Activated CD4-positive, CD25-positive, alpha-beta regulatory T cell treated with anti-CD3 and anti-CD28 coated beads, Interleukin-2, amount 50 U/mL, for 24 hours (primary cell): ENCODE measurements at regions not wholly inside any gene's neighbourhood (a gene's known extent, or its start where the extent isn't known, plus 50 kb on each side); places are given as distances from the start of the nearest gene placed in this dataset.

Source experiments
- ATAC-seq, 2 donors: fragments of 150-1000 bp; cut with Tn5 transposase; one replicate each; pipeline ENCODE4 v1.10.0; 2021; ENCODE audit warnings: mild to moderate bottlenecking in 1 of 2, moderate library complexity in 1 of 2

DNA sequence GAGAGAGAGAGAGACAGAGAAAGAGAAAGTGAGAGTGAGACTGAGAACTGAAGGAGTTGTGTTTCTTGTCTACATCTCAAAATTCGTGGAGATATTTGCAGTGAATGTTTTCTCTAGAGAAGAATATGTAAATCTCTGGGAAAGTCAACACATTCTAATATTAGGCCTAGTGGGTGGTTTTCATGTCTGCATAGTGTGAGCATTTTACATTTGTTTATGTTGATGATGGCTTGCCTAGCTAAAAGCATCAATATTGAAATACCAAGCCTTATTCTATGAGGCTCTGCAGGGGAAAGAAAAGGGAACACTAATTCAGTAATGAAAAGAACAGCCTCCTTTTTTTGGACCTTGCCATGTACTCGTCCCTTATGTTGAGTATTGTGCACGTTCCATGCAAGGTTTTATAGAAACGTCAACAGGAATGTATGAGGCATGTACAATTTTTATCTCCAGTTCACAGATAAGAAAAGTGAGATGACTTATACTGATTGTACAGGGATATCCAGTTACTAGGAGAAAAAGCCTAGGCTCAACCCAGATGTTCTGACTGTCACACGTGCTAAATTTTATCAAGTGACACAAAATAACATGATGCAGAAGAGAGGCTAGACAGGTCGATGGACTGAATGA is 1288.9 kb upstream of the SLC10A2 start:
- no peak for ATAC-seq

DNA sequence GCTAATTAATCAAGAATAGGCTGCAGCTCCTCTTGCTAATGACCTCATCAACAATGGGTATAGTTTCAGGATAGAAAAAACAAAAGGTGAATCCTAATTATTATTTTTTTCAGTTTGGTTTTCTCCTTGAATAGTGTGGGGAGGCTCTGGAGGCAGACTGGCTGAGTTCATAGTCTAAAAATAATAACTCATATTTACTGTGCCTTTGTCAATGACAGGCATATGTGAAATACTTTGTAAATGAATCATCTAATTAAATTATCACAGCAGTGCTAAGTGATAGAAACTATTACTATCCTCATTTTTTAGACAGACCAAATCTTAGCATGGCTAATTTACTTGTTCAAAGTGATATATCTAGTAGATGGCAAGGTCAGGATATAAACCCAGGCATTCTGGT is 1261.0 kb upstream of the SLC10A2 start:
- ATAC-seq: no peak

DNA sequence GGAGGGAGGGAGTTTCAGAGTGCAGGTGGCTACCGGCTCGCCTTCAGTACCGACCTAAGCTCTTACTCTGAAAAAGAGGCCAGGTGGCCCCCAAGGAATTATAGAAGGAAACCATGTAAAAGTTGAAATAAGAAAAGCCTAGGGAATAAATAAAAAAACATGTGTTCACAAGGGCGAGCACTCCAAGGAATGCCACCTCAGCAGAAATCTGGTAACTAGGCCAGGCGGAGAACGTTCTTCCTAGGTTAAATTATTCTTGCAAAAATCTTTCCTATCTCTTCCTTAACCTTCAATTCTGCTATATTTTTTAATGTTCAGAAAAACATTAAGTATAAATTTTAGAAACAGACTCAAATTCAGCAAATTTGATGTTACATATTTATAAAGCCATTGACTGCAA is 1260.3 kb upstream of the SLC10A2 start:
- no peak for ATAC-seq

DNA sequence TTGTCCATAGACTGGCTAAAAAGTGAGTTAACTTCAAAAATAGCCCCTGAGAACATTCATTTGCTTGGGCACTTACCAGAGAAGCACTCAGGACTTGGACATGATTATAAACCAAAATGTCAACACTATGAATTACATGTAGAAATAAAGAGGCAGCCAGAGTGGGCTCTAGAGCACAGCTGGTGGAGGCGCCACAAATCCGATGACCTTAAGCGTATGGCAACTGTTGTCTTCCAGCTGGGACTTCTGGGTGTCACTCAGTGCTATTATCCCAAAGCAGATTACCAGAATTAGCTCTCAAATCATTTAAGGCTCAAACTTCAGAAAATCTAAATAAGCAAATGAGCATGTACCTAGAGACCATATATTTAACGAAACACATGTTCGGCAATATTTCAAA is 1255.5 kb upstream of the SLC10A2 start:
- ATAC-seq: no peak

DNA sequence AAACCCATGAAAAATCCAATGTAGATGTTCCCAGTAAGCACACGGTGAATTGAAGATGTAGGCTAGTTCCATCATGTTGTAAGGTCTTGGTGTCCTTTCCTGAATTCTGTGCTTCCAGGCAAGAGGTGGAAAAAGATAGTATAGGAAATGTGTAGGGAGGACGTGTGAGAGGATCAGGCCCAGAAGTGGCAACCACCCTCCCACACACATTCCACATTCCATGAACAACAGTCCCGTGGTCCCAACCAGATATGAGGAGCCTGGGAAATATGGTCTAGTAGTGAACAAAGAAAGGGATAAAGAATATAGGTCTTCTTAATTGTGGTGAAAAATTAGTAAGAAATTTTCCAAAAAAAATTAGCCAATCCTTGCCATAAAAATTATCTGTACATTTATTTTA is 1254.2 kb upstream of the SLC10A2 start:
- no peak for ATAC-seq

DNA sequence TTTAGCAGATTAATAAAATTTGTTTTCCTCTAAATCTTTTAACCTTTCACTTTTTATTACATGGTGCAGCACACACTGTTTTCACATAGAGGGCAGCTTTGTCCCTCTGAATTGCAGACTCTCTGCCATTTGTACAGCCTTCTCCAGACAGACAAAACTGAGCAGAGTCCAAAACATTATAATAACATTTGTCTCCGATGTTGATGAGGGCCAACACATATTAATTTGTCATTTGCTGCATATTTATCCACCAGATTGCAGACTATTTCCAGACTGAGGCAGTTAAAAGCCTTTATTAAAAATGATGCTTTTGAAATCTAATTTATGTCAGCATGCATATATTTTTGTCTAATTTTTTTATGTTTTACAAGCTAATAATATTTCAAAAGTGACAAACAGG is 1251.9 kb upstream of the SLC10A2 start:
- ATAC-seq: no peak

DNA sequence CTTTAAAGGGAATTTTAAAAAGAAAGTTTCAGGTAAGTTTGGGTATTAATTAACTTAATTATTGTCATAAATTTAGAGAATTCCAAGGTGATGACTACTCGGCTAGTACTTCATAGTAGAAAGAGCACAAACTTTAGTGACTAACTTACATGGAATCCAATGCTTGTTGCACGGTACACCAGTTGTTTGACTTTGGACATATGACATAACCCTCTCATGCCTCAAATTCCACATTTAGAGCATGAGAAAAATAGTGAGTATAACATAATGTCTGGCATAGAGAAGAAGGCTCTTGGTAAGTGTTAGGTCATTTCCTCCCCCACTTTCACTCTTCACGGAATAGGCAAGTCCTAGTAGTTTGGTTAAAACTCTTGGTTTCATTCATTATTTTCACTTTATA is 1249.4 kb upstream of the SLC10A2 start:
- no peak for ATAC-seq

DNA sequence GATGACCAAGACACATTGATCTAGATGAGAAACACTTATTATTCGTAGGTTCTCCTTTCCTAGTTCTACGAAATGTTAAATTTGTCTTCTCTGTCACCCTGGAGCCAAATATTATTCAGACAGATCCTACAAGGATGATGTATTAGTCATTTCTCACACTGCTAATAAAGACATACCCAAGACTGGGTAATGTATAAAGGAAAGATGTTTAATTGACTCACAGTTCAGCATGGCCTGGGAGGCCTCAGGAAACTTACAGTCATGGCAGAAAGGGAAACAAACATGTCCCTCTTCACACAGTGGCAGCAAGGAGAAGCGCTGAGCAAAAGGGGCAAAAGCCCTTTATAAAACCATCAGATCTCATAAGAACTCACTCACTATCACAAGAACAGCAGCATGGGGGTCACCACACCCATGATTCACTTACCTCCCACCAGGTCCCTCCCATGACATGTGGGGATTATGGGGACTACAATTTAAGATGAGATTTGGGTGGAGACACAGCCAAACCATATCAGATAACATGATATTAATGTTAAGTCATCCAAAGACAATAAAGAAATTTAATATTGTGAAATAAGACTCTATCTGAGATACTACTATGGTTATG is 1248.8 kb upstream of the SLC10A2 start:
- no peak for ATAC-seq

DNA sequence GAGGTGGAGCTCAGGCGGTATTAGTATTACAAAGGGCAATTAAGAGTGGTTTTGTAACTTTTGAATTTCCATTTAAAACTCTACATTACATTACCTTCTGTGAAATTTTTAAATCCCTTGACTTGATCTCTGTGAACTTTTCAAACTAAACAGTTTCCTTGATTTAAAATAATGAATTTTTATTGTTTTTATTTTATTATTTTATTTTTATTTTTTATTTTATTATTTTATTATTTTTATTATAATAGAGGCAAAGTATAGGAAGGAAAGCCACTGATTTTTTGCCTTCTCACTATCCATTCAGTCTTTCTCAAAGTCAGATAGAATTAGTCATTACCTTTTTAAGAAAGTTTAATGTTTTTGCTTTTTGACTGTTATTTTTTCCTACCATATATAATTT is 1248.1 kb upstream of the SLC10A2 start:
- no peak for ATAC-seq

DNA sequence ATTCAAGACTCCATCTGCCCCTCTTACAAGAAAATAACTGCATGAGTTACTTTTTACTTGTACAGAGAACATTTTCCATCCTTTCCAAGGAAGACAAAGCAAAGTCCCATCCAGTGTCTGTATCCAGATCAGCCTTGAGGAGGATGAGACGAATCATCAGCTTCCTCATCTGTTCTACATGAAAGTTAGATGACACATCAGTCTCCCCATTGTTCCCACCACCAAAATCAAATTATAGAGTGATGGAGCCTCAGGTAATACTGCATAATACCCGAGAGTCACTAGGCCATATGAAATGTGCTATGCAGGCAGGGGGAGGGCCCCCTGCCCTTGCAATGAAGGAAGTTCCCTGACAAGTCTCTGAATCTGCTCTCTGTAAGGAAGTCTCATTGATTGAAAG is 1244.6 kb upstream of the SLC10A2 start:
- no peak for ATAC-seq

DNA sequence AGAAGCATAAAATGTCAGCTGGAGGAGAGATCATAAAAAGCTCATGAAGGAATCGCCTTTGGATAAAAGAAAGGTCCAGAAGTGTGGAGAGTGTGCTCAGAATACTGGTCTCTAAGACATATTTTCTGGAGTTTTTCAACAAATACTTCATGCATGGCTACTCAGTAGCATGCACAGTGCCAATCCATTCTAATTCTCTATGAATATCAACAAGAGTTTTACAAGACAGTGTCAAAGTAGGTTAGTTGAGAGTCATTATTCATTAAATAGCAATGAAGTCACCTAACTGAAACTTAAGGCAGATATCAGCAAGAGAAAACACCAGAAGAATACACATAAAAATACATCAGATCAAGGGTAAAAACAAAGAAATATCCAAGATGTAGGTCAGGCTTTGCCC is 1243.2 kb upstream of the SLC10A2 start:
- ATAC-seq: no peak

DNA sequence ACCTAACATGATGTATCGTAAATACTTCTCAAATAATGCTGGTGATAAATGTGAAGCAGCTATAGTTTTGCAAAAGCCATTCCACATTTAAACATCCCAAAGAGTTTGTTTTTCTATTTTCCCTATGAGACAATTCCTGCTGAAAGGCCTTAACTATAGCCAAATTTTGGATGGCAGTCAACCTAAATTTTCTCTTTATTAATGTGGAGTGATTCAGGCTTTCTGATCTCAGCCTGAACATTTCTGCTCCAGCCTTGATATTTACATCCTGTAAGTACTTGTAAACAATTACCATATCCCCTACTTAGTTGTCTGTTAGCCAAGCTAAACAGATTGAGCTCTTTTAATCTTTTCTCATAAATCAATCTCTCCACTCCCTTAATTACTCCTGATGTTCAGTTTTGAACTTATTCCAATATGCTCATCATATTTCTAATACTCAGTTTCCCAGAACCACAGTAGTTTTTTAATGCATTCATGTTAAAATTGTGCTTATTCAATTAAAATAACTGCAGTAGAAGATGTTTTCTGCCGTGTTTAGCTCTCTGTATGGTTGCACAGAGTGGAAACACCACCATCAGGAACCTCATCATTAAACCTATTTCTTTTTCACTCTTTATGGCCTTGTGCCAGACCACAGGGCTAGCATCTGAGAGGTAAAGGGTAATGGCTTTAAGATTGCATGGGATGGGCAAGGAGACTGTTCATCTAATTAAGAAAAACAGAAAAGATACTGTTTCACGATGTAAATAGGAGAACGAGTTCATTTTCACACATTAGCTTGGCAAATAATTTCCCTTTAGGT is 1235.2 kb upstream of the SLC10A2 start:
- ATAC-seq: no peak

DNA sequence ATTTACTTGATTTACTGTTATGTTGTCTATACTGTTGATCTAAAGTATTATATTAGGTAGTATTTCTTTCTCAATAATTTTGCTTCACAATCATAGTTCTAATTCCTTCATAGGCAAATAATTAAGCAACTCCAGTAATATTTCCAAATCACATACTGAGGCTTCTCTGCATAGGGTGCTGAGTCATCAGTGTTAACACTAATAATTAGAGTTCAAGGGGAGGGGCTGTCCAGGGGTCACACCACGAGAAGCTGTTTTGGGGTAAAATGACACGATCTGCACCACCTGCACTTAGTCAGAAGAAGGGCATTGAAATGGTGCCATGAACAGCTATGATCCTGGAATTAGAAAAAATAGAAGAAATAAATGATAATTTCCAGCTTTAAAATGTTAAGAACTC is 1230.9 kb upstream of the SLC10A2 start:
- ATAC-seq: no peak

DNA sequence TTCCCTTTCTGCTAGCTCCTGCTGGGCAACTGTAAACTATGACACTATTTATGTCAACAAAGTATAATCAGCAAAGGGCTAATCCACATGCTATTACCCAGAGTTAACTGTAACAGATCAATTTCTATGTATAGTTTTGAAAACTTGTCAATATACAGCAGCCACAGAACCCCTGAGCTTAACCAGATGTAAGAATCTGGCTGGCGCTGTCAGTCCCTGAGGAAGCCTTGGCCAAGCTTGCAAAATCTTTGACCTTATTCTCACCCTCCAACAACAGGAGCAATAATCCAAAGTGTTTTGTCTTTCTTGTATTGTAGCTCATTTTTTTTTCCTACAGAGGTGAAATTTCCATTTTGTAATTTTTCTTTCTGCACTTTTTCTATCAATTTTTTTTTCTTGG is 1230.1 kb upstream of the SLC10A2 start:
- no peak for ATAC-seq

DNA sequence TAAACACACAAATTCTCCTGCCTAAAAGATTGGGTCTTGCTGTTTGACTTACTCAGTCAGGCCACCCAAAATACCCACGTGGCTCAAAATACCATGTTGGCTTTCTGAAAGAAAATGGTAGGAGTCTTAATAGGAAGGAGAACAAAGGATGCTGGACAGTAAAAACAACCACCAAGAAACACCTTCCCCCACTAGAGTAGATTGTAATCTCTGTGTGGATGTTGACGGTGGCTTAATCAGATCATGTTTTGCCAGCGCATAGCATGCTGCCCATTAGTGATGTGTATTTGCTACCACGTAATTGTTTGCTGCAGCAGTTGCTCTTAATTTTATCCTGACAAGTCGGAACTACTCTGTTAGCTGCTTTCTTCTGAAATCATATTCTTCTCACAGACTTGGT is 1229.3 kb upstream of the SLC10A2 start:
- no peak for ATAC-seq

DNA sequence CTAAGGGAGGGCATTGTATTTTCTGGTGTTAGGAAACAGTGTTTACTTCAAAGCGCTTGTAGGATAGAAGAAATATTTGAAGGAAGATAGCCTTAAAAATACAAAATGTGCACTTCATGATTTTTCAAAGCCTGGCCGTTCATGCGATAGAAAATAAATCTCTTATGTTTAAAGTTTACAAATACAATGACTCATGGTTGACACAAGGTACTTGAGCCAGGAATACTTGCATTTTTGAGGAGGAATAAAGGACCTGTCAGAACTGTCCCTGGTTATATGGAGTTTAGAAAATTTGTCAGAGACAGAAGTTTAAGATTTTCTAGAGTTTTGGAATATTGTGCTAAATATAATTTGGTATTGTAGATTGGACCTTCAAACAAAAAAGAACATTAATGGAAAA is 1223.2 kb upstream of the SLC10A2 start:
- no peak for ATAC-seq

DNA sequence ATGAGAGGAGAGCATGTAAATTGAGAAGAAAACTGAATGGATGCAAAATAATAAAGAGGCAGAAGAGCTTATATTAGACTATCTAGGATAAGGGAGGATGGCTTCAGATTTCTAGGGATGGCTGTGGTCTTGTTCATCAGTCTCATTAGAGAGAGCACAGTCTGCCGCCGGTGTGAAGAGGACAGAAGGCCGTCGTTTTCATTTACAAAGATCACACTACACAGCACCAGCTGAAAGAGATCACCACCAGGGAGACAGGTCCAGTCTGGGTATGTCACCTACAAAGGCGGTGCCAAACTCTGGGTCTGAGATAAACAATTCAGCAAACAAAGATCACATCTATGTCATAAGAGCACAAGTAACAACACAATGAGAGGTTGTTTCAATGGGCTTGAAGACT is 1222.3 kb upstream of the SLC10A2 start:
- ATAC-seq: no peak

DNA sequence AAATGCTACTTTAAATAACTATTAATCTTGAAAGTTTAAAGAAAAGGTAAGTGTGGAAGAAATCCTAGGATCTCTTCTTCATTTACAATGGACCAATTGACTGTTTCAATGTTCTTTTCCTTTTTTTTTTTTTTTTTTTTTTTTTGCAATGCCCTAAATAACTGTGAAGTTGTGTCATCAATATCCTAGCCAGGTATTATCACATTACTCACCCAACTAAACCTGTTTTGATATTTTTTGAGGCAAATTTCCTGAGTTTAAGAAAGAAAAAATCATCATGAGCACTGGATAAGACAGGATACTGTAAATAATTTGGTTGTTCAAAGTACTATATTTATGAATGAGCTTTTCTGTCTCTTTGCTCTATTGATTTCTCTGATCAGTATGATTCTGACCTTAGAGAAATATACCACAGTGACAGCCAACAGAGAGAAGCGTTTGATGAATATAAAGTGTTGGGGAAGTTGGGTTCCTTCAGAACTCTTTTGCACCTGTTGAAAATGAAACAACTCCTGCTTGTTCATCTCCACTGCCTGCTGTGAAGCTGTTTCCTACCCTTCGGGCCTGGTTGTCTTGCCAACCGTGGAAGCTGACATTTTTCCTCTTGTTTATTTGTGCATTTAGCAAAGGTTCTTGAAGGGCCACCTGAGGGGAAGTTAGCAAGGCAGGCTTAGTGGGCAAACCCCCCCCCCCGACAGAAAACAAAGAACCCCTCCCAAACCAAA is 1220.5 kb upstream of the SLC10A2 start:
- ATAC-seq: no peak

DNA sequence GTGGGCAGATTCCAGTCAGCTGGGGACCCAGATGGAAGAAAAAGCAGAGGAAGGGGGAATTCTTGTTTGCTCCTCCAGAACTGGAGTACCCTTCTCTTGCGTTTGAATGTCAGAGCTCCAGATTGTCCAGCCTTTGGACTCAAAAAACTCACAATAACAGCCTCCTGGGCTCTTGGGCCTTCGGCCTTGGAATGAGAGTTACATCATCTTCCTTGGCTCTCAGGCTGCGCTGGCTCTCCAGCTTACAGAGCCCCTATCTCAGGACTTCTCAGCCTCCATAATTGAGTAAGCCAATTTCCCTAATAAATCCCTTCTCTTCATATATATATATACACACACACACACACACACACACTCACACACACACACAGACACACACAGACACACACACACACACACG is 1215.7 kb upstream of the SLC10A2 start:
- ATAC-seq: no peak

DNA sequence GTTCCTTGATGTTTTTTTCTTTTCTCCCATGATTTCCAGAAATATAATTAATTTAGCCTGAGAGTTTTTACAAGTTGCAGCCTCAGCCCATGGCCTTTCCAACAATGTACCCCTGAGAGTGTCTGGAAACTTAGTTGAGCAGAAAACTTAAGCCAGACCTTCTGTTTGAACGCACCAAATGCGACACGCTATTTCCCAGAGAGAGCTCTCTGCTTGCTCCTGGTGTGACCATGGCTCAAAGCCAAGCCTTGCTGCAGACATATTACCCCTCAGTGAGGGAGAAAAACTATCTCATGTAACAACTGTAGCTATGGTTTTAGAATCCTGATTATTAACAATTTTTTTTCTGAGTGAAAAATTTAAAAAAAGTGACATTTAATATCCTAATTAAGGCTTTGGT is 1204.5 kb upstream of the SLC10A2 start:
- no peak for ATAC-seq

DNA sequence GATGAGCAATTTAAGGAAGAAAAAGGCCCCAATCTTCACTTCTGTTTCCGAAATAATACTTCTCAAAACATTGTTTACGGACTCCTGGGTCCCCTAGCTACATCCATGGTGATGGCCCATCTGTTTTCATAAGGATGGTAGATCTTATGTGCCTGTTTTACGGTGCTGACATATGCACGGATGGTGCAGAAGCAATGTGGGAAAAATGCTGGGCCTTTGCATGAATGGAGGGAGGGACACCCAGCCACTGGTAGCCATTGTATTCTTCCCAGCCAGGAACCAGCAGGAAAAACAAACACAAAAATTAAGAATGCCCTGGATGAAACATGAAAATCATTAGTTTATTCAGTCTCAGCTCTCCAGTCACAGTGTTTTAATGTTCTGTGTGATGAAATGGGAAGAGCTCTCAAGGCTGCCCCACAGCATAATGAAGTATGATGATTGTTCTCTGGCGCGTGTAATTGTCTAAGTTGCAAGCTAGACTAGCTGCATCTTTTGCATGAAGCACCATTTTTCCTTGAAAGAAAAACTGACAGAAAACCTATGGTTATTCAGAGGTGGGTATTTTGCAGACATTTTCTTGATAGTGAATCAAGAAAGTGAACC is 1201.1 kb upstream of the SLC10A2 start:
- no peak for ATAC-seq

DNA sequence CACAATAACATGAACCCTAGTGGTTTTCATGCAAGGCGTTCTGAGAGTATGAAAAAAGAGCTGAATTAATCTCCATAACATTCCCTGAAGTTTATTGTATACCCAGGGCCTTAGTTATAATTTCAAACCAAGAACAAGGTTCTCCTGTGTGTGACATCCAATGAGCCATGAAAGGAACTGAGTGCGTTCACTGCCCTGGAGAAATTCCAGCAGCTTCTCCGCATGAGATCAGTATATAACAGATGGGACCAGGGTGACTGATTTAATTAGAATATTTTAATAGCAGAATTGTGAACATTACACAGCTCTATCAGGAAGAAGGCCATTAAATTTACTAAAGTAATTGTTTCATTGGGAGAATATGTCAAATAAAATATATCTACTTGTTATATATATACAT is 1190.5 kb upstream of the SLC10A2 start:
- ATAC-seq: no peak

DNA sequence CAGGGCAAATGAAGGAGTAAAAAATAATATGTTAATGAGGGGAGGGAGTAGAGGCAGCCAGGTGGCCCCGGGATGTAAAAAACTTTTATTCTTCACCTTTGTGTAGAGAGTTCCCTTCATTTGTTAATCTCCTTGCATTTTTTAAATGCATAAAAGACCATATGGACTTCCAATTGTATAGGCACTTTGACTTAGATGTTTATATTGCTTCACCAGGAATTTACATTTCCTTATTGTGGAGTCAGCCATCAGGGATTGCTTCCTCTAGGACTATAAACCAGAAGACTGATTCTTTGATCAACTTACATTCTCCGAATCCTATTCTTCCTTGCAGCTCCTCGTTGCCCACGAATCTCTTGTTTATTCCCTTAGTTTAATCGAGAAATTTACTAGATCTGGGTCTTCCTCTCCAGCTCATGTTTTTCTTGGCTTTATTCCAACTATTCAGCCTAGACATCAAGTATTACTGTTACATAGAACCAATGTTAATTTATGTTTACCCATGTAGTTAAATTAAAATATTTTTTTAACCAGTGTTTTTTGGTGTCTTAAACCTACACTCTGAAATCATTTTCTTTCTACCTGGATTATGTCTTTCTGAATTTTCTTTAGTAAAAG is 1187.0 kb upstream of the SLC10A2 start:
- ATAC-seq: no peak
